Astrocyte (in vitro differentiated cells and primary cell): ENCODE measurements at regions not wholly inside any gene's neighbourhood (a gene's known extent, or its start where the extent isn't known, plus 50 kb on each side); places are given as distances from the start of the nearest gene placed in this dataset.

Experiments used
- DNase-seq: peaks from one replicate; pipeline ENCODE4 v3.0.0-alpha.2; 2010; ENCODE audit warnings: low read depth
- FAIRE-seq: peaks from 2 replicates; lab custom pipeline; 2011; peaks lifted over from hg19 to GRCh38; lab: Jason Lieb, UNC
- H2AFZ ChIP-seq: 2 replicates; pipeline ENCODE4 v1.6.0; 2012; ENCODE audit warnings: low read depth, low read length, inconsistent platforms
- H3K27ac ChIP-seq: 2 replicates; pipeline ENCODE4 v1.5.1; 2011; ENCODE audit warnings: low read depth, low read length, inconsistent platforms
- H3K27me3 ChIP-seq: 2 replicates; pipeline ENCODE4 v1.6.0; 2011; ENCODE audit warnings: low read length, inconsistent platforms; ENCODE audit not compliant: insufficient read depth
- H3K36me3 ChIP-seq: 2 replicates; pipeline ENCODE4 v1.5.1; 2011; ENCODE audit warnings: low read length, inconsistent platforms; ENCODE audit not compliant: insufficient read depth
- H3K4me1 ChIP-seq: 2 replicates; pipeline ENCODE4 v1.5.1; 2011; ENCODE audit warnings: low read length, inconsistent platforms; ENCODE audit not compliant: insufficient read depth
- H3K4me2 ChIP-seq: 2 replicates; pipeline ENCODE4 v1.6.0; 2012; ENCODE audit warnings: low read length, inconsistent platforms
- H3K4me3 ChIP-seq: 2 replicates; pipeline ENCODE4 v1.5.1; 2011; ENCODE audit warnings: low read depth, mild to moderate bottlenecking, low read length, inconsistent platforms; ENCODE audit not compliant: insufficient read depth
- H3K79me2 ChIP-seq: 2 replicates; pipeline ENCODE4 v1.6.0; 2012; ENCODE audit warnings: mild to moderate bottlenecking, low read length, inconsistent platforms; ENCODE audit not compliant: insufficient read depth
- H3K9ac ChIP-seq: 2 replicates; pipeline ENCODE4 v1.6.0; 2012; ENCODE audit warnings: mild to moderate bottlenecking, low read length, inconsistent platforms
- H3K9me3 ChIP-seq: 2 replicates; pipeline ENCODE4 v1.5.1; 2012; ENCODE audit warnings: low read depth, mild to moderate bottlenecking, low read length, inconsistent platforms; ENCODE audit not compliant: insufficient read depth
- H4K20me1 ChIP-seq: 2 replicates; pipeline ENCODE4 v1.6.0; 2012; ENCODE audit warnings: low read length, inconsistent platforms; ENCODE audit not compliant: insufficient read depth
- H3K27ac Mint-ChIP-seq: one replicate; pipeline ENCODE4 v1.8.0; 2021; ENCODE audit warnings: mild to moderate bottlenecking, mixed read lengths; ENCODE audit not compliant: unreplicated experiment
- H3K27me3 Mint-ChIP-seq: one replicate; pipeline ENCODE4 v1.8.0; 2021; ENCODE audit warnings: low read depth, mixed read lengths; ENCODE audit not compliant: unreplicated experiment
- H3K36me3 Mint-ChIP-seq: one replicate; pipeline ENCODE4 v1.8.0; 2021; ENCODE audit warnings: low read depth, mixed read lengths; ENCODE audit not compliant: unreplicated experiment
- H3K4me1 Mint-ChIP-seq: one replicate; pipeline ENCODE4 v1.8.0; 2021; ENCODE audit warnings: low read depth, mixed read lengths; ENCODE audit not compliant: unreplicated experiment
- H3K4me3 Mint-ChIP-seq: one replicate; pipeline ENCODE4 v1.8.0; 2021; ENCODE audit warnings: mild to moderate bottlenecking, moderate library complexity, mixed read lengths; ENCODE audit not compliant: unreplicated experiment
- H3K9me3 Mint-ChIP-seq: one replicate; pipeline ENCODE4 v1.8.0; 2021; ENCODE audit warnings: mild to moderate bottlenecking, mixed read lengths; ENCODE audit not compliant: unreplicated experiment
- CTCF ChIP-seq: IDR thresholded peaks from 2 replicates; pipeline ENCODE4 v1.5.1; 2011; ENCODE audit warnings: low read depth, mild to moderate bottlenecking, inconsistent platforms, low read length, moderate library complexity; ENCODE audit not compliant: insufficient read depth
- EZH2 ChIP-seq: IDR thresholded peaks from 2 replicates; pipeline ENCODE4 v1.6.1; 2012; ENCODE audit warnings: mild to moderate bottlenecking, low read length, inconsistent platforms; ENCODE audit not compliant: insufficient read depth

DNA sequence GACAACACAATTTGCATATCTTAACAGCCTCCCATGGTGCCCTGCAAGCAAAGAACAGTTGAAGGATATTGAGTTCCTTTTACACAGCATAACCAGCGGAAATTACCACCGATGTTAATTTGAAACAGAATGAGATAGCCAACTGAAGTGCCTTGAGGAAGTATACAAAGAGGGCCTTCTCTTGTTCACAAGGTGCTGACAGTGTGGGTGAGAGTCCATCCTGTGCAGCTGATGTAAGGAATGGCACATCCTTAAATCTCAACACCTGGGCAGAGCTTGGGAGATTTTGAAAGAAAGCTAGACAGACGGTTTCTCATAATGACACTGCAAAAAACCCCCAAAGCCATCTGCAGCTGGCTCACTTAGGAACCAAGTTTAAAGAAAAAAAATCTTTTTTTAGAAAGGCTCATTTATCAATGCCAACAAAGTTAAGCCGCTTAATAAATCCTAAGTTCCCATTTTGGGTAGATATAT, 818.6 kb downstream of the KCNJ2 start:
- Mint-ChIP-seq H3K36me3 (no peaks in the 10 kb centered on the region), H3K4me3 (no peak overlapping the region), H3K27ac (no peak overlapping the region), H3K9me3 (peaks cover 9% of the 10 kb centered on the region), H3K4me1 (no peaks in the 10 kb centered on the region), H3K27me3 (no peaks in the 10 kb centered on the region)
- Histone ChIP-seq H4K20me1 (no peaks in the 10 kb centered on the region), H3K27ac (no peak overlapping the region), H3K79me2 (no peaks in the 10 kb centered on the region), H3K9me3 (peaks cover 2% of the 10 kb centered on the region), H3K27me3 (no peaks in the 10 kb centered on the region), H3K36me3 (no peaks in the 10 kb centered on the region), H2AFZ (no peak overlapping the region), H3K4me2 (no peak overlapping the region), H3K4me1 (no peaks in the 10 kb centered on the region), H3K4me3 (no peak overlapping the region), H3K9ac (no peak overlapping the region)
- no peak for FAIRE-seq
- TF ChIP-seq EZH2 (no peak), CTCF (no peak)
- DNase-seq = peak; percentile 12

DNA sequence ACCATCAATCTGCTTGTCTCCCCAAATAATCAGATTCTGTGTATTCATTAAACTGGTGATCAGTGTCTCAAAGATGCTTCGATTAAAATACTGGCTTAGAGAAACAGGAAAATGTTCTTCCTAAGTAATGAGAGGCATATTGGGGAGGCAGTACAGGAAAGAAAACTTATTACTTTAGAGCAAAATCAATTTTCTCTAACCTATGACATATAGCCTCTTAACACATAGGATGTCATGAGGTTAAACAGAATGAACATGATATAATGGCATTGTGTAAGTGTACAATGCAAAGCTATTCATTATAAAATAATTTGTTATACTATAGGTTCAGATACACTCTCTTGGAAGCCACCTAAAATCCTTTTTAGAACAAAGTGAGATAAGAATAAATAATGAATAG, 819.3 kb downstream of the KCNJ2 start:
- Mint-ChIP-seq H3K9me3 (peaks cover 5% of the 10 kb centered on the region), H3K27ac (no peak overlapping the region), H3K27me3 (no peaks in the 10 kb centered on the region), H3K36me3 (no peaks in the 10 kb centered on the region), H3K4me1 (no peaks in the 10 kb centered on the region), H3K4me3 (no peak overlapping the region)
- TF ChIP-seq EZH2 (no peak), CTCF (no peak)
- Histone ChIP-seq H3K27me3 (no peaks in the 10 kb centered on the region), H3K27ac (no peak overlapping the region), H3K79me2 (no peaks in the 10 kb centered on the region), H3K9ac (no peak overlapping the region), H2AFZ (no peak overlapping the region), H3K4me3 (no peak overlapping the region), H3K9me3 (peaks cover 2% of the 10 kb centered on the region), H4K20me1 (no peaks in the 10 kb centered on the region), H3K36me3 (no peaks in the 10 kb centered on the region), H3K4me1 (no peaks in the 10 kb centered on the region), H3K4me2 (no peak overlapping the region)
- FAIRE-seq (no peak), DNase-seq (no peak)

DNA sequence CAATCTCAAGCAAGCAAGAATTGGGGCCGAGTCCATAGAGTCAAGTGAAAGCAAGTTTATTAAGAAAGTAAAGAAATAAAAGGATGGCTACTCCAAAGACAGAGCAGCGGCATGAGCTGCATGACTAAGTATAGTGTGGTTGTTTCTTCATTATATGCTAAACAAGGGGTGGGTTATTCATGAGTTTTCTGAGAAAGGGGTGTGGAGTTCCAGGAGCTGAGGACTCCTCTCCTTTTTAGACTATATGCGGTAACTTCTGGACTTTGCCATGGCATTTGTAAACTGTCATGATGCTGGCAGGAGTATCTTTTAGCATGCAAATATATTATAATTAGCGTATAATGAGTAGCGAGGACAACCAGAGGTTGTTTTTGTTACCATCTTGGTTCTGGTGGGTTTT, 819.9 kb downstream of the KCNJ2 start:
- H3K4me2 ChIP-seq = no peak overlapping the region
- Mint-ChIP-seq H3K4me3 (no peak overlapping the region), H3K9me3 (peaks cover 5% of the 10 kb centered on the region), H3K4me1 (no peaks in the 10 kb centered on the region), H3K36me3 (no peaks in the 10 kb centered on the region), H3K27ac (no peak overlapping the region), H3K27me3 (no peaks in the 10 kb centered on the region)
- DNase-seq (peak; percentile 68), FAIRE-seq (no peak)
- peaks cover 2% of the 10 kb centered on the region for H3K9me3 ChIP-seq
- no peaks in the 10 kb centered on the region for H3K27me3 ChIP-seq
- H4K20me1 ChIP-seq = no peaks in the 10 kb centered on the region
- no peaks in the 10 kb centered on the region for H3K36me3 ChIP-seq
- H3K4me3 ChIP-seq = no peak overlapping the region
- no peaks in the 10 kb centered on the region for H3K79me2 ChIP-seq
- no peak for TF ChIP-seq EZH2
- no peak for TF ChIP-seq CTCF
- H3K27ac ChIP-seq = no peak overlapping the region
- no peak overlapping the region for H3K9ac ChIP-seq
- no peaks in the 10 kb centered on the region for H3K4me1 ChIP-seq
- H2AFZ ChIP-seq = no peak overlapping the region
